ENCODE measurements at regions not wholly inside any gene's neighbourhood (a gene's known extent, or its start where the extent isn't known, plus 50 kb on each side); places are given as distances from the start of the nearest gene placed in this dataset.
"Not testable (repeated sequence)": the region's sequence is repeated elsewhere in the genome, so short reads cannot be mapped to it uniquely, and the experiment has no call there.

DNA sequence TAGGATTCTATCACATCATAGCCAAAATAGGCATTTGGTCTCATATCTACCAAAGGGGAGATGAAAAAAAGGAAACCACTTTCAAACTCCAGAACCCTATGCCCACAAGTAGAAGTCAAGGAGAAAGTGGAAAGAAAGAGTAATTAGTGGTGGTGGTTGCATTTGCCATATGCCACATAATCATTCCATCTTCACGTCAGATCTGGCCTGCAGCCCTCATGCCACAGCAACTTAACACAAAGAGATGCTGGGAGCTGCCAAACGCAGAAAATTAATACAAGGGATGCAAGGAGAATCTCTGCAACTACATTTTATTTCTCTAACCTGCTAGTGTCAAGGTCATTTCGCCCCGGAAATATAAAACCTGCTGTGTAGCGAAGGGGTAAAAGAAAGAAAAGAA is 148.6 kb upstream of the FOXN3 start:
- DNase-seq (ENCODE audit: low read depth): no peak

DNA sequence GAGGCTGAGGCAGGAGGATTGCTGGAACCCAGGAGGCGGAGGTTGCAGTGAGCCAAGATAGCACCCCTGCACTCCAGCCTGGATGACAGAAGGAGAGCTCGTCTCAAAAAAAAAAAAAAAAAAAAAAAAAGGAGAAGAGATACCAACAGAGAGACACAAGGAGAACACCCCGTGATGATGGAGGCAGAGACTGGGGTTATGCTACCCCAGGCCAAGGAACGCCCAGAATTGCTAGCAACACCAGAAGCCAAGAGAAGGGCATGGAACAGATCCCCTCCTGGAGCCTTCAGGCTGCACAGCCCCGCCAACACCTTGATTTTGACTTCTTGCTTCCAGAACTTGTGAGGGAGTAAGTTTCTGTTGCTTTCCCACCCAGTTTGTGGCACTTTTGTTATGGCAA is 148.0 kb upstream of the FOXN3 start:
- DNase-seq (ENCODE audit: low read depth): no peak

DNA sequence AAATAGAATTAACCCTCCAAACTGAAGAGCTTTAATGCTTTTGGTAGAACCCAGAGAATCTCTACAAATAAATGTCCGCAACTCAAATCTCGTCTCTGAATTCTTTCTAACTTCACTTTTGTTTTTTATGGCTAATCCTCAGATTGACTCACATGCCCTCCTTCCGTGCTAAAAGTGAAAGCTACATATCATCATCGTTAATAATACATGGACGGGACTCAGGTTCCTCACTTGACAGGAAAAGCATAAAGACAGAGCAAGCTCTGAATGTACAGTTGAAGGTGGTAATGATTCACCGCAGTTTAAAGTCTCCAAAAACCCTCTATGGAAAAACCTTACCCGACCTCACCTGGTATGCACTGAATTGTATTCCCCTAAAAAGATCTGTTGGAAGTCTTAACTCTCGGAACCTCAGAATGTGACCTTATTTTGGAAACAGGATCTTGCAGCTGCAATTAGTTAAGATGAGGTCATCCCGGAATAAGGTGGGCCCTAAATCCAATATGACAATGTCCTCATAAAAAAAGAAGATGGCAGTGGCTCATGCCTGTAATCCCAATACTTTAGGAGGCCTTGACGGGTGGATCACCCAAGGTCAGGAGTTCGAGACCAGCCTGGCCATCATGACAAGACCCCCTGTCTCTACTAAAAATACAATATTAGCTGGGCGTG is 147.4 kb upstream of the FOXN3 start:
- DNase-seq (ENCODE audit: low read depth): no peak

DNA sequence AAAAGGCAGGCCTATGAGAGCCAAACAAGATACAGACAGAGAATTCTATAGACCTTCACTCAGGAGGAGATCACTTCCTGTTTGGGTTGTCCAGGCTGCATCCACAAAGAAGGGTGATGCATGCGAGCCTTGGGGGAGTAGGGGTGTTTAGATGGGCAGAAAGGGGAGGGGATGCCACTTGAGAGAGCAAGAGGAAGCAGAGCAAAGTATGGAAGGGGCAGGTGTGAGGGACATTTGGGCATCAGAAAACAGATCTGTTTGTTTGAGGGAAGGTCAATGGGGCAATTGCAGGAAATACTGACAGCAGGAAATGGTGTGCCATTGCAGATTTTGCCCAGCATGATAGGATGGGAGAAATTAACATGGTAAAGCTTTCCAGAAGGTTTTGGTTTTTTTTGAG is 146.4 kb upstream of the FOXN3 start:
- DNase-seq (ENCODE audit: low read depth): peak; percentile 4

DNA sequence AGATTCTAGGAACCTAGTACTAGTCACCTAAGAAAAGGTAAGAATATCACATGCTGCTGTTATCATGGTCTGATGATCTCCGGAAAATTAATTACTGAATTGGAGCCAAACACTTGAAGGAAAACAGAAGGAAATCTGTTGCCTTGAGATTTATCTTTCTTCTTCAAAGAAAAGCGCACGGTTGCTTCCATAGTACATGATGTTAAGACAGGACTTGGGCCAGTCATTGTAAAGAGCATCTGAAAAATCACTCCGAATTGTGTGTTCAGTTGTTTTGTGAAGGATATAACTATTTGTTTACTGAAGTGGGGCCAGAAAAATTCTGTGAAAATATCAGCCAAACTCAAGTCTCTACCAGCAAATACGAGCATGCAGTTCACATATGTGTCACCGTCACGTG is 134.9 kb upstream of the FOXN3 start:
- no peak for DNase-seq (ENCODE audit: low read depth)

DNA sequence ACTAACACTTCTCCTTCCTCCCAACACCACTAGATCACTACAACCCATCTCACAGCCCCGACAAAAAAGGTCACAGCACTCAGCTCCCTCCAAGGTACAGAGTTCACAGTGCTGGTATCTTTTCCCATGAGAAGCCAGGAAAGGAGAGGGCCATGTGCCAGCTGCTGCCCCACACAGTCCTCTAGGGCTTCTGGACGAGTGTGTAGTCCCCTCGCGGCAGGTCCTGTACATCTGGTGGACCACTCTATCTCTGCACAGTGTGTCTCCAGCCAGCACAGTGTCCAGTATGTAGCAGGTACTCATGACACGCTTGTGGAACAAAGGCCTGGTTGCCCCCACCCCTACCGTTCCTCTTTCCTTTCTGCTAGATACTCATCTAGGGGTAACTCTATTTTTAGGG is 134.4 kb upstream of the FOXN3 start:
- no peak for DNase-seq (ENCODE audit: low read depth)

DNA sequence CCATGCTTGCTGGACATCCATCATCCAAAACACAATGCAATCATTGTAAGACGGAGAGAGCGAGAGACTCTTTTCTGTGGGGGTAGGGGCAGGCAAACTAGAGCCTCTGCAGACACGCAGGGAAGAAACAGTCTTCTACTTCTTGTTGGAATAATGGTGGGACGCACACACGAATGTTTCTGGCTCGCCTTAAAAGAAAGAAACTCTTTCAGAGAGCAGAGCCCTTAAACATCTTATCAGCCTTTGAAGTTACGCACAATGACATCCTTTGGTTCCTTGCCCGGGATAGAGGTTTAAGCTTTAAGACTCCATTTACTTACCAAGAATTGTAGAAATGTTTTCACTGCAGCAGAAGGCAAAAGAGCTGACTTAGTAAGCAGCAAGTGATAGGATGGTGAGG is 133.8 kb upstream of the FOXN3 start:
- no peak for DNase-seq (ENCODE audit: low read depth)

DNA sequence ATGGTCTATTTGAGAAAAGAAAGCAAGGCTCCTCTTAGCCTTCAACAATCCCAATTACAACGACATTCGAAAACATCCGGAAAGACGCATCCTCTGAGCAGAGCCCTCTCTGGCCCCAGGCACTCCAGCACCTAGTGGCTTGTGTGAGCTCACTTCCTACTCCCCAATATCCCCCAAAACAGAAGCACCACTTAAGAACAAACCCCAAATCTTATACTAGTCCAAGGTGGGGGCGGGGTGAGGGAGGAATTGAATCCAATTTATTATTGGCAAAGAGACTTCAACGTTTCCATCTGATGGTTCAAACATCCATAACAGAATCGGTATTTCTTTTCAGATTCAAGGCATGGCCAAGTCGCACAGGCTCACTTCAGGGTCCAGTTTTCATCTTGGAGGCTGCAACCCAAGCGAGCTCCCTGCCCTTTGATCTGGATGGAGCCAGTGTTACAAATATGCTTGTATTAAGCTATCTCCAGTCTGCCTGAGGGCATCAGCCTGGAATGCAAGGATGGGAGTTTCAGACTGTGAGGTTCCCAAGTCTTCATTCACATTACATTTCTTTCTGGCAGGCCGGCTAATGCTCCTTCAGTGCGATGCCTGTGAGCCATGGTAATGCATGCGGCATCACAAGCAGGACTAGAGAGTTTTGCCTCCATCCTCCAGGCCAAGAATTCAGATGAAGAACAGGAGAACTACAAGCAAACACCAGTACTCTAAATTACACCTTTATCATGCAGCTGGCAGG is 132.5 kb upstream of the FOXN3 start:
- DNase-seq (ENCODE audit: low read depth): no peak

DNA sequence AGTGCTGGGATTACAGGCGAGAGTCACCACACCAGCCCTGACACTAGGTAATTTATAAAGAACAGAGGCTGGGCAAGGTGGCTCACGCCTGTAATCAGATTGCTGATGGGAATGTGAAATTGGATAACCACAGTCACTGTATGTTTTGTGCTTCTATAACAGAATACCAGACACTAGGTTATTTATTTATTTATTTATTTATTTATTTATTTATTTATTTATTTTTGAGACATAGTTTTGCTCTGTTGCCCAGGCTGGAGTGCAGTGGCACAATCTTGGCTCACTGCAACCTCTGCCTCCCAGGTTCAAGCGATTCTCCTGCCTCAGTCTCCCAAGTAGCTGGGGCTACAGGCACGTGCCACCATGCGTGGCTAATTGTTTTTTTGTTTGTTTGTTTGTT is 130.0 kb upstream of the FOXN3 start:
- not testable (repeated sequence) for DNase-seq (ENCODE audit: low read depth)

DNA sequence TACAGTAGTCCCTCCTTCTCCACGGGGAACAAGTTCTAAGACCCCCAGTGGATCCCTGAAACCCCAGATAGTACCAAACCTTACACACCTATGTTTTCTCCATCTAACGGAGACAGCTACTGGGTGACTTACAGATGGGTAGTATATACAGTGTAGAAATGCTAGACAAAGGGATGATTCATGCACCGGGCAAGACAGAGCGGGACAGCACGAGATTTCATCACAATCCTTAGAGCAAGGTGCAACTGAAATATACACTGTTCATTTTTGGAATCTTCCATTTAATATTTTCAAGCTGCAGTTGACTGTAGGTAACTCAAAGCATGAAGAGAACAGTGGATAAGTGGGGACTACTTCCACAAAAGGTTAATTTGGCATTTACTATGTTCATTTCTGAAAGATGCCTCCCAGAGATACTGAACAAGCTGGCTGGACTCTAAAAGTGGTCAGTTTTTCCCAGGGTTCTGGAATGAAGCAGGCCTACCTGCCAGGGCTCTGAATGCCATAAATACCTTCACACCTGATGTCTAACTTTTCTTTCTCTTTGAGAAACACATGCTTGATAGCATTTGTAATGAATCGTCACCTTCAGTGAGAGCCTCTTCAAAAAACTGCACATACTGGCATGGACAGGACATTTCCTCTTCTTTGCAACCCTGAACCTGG is 127.7 kb upstream of the FOXN3 start:
- no peak for DNase-seq (ENCODE audit: low read depth)

DNA sequence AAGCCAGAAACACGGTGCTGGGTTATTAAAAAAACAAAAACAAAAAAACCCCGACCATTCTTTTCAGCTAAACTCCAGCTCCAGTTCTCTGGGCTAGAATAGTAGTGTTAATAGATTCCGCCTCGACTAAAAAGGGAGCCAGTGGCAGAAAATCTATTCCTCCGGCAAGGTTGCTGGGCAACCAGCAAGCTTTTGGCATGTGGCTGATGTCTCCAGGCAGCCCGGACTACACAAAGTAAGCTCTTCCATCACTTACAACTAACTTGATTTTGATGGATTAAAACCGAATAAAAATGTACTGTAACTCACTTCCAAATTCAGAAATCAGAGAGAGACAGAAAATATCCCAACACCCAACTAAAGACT is 126.4 kb upstream of the FOXN3 start:
- DNase-seq (ENCODE audit: low read depth): no peak

DNA sequence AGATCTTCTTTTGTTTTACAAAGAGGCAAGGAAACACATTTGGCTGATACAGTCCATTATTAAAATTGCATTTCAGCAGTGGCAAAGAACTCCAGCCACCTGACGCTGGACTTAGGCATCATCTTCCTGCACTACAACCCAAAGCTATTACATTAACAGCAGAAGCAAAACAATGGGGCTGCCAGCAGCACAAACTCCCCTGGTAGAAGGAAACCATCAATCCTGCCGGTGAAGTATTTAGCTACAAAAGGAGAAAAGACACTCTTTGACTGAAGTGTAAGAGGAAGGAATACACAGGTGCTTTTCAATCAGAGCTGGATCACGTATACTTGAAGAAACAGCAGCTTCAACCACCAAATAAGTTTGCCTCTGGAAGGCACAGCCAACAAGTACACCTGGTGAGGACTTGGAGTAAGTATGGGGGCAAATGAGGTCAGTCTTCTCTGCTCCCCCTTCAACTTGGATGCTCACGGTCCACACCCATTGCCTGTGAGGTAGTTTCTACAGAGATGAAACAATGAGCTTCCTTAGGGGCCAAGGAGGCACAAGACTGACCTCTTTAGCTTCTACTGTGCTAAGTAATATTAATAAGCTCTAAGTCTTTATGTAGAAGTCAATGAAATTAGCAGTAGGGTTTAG is 125.9 kb upstream of the FOXN3 start:
- no peak for DNase-seq (ENCODE audit: low read depth)

DNA sequence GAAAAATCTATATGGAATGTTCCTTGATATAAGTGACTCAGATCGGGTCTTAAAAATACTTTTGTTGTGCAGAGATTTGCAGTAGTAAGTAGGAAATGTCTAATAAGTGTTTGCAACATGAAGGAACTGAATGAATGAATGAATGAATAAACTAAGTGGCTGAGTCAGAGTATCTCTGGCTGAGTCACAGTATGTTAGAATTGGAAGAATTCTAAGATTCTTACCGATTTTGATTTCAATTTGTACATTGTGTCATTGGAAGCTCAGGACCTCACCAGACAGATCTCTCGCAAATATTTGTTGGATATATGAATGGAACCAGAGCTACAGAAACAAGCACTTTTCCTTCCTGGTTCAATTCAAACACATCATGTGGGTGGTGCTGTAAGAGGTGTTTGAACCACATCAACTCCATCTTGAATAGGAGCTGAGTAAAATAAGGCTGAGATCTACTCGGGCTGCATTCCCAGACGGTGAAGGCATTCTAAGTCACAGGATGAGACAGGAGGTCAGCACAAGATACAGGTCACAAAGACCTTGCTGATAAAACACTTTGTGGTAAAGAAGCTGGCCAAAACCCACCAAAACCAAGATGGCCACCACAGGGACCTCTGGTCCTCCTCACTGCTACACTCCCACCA is 123.9 kb upstream of the FOXN3 start:
- DNase-seq (ENCODE audit: low read depth): no peak

DNA sequence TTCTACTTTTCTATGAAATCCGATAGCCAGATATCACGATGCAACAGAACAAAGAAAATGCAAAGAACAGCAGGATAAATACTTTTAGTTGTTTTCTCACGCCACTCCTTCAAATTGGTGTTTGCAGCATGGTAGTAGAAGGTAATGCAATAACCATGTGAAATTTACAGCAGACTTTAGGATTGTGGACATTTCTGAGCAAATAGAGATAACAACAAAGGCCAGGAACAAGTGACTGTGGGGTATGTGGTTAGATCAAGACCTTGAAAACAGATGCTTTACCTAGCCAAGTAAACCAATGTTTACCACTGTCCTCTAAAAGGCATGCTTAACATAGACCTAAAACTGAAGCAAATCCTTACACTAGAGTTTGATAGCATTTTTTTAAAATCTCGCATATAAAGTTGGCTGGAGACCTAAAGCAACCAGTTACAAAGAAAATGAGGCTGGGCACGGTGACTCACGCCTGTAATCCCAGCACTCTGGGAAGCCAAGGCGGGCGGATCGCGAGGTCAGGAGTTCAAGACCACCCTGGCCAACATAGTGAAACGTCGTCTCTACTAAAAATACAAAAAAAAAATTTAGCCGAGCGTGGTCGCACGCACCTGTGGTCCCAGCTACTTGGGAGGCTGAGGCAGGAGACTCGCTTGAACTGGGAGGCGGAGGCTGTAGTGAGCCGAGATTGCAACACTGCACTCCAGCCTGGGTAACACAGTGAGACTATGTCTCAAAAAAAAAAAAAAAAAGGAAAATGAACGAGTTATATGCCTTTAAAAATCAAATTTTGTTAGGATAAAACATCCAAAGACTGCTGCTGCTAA is 123.2 kb upstream of the FOXN3 start:
- no peak for DNase-seq (ENCODE audit: low read depth)

DNA sequence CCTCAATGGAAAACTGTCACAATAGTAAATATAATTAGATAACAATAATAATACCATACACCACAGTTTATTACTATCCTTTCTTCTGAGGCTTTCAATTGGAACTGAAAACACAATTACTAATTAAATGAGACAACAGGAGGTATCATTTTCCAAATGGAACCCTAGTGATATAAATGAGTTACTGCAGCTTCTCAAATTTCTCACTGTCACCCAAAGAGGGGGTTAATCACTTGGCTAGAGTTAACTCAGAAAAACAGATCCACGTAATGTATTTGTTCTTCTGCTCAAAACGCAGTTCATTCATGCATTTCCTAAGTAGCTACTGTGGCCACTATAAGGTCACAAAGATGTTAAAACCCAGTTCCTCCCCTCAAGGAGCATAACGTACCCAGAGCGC is 120.9 kb upstream of the FOXN3 start:
- DNase-seq (ENCODE audit: low read depth): no peak

DNA sequence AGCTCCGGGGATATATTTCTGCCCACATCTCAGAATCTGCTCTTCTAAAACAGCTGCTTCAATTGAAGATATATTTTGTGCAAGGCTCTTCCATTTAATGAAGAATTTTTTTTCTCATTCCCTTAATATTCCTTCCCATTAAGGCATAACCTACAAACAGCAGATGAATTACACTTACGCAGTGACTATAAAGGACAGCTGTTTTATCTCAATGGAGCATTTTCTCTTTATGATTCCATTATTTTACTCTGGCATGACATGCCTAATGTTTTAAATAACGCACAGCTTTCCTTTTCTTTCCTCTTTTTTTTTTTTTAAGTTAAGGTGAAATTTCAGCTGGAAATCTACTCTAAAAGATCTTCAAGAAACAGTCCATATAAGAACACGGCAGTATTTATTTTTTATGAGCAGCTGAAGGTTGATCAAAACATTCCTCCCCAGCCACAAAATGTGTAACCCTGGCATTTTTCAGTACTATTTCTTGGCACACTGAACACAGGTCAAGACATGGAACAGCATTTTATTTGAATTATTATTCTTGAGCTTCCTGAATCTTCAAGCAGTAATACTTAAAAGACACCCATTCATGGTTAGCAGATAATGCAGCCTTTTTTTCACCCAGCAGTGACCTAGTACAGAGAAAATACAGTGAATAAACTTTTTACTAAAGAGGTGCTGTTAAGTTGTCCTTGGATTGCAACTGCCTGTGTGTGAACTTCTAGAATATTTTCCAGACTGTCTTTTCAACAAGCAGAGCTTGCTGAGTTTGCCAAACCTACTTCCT is 118.1 kb upstream of the FOXN3 start:
- no peak for DNase-seq (ENCODE audit: low read depth)

DNA sequence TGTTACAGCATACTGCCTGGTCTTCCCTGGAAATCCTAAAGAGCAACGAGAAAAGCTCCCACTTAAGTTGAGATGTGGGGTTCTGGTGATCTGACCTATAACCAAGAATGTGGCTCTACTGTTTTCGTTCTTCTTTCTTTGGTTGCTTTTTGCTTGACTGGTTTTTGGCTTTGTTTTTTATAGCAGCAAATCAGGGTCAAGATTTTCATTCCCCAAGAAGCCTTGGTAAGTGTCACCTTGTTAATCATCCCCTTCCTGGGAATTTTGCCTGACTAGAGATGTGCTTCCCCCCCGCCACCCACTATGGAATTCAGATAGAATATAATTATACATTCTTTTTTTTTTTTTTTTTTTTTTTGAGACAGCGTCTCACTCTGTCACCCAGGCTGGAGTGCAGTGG is 116.7 kb upstream of the FOXN3 start:
- no peak for DNase-seq (ENCODE audit: low read depth)

DNA sequence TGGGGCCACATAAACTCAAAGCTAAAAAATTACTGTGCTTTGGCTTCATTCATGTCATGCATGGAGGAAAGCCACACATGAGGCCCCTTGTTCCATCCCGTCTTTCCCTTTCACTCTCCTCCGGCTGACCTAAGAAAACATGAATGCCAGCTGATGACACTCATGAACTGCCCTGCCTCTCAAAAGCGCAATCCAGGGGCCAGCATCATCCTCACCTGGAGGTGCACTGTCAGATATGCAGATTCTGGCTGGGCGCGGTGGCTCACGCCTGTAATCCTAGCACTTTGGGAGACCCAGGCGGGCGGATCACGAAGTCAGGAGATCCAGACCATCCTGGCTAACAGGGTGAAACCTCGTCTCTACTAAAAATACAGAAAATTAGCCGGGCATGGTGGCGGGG is 116.1 kb upstream of the FOXN3 start:
- DNase-seq (ENCODE audit: low read depth): no peak

DNA sequence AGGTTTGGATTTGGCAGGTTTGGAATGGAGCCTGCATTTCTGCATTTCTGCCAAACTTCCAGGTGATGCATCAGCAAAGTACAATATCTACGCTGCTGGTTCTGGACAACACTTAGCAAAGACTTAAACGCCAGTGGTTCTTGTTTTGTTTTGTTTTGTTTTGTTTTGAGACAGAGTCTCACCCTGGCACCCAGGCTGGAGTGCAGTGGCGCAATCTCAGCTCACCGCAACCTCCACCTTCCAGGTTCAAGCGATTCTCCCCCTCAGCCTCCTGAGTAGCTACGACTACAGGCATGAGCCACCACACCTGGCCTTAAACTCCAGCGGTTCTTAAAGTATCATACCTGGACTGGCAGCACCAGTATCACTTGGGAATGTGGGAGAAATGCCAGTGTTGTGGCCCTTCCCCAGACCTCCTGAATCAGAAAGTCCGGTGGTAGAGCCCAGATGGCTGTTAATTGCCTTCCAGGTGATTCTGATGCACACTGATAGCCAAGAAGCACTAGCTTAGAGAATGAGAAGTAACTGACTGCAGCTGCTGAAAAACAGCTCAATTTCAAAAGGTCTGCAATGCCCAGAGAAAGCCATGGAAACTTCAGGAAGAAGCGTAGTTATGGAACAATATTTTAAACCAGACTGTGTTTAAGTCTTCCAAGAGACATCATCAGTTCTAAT is 114.8 kb upstream of the FOXN3 start:
- no peak for DNase-seq (ENCODE audit: low read depth)

DNA sequence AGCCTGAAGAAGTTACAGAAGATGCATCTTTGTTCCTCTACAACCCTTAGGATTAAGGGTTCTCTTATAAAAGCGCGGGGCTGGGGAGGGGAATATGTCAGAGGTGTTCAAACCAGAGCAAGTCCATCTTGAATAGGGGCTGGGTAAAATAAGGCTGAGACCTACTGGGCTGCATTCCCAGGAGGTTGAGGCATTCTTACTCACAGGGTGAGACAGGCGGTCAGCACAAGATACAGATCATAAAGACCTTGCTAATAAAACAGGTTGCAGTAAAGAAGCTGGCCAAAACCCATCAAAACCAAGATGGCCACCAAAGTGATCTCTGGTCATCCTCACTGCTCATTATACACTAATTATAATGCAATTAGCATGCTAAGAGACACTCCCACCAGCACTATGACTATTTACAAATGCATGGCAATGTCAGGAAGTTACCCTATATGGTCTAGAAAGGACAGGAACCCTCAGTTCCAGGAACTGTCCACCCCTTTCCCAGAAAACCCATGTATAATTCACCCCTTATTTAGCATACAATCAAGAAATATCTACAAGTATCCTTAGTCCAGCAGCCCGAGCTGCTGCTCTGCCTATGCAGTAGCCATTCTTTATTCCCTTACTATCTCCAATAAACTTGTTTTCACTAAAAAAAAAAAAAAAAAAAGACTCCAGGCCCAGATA is 108.1 kb upstream of the FOXN3 start:
- DNase-seq (ENCODE audit: low read depth): no peak

Measured in CMK (cell line).